ENCODE measurements at regions not wholly inside any gene's neighbourhood (a gene's known extent, or its start where the extent isn't known, plus 50 kb on each side); places are given as distances from the start of the nearest gene placed in this dataset.

GRCh38 chr22:44604455-44604854 lies 97.5 kb upstream of the PRR5 start:
- H2AFZ ChIP-seq (ENCODE audit: low read depth, low read length): no peak overlapping the region
- H3K4me3 ChIP-seq: no peak overlapping the region
- H3K79me2 ChIP-seq (ENCODE audit: control insufficient read depth, insufficient read depth, low read length): no peaks in the 10 kb centered on the region
- H3K4me2 ChIP-seq (ENCODE audit: insufficient read depth, low read length): no peak overlapping the region
- no peaks in the 10 kb centered on the region for H3K36me3 ChIP-seq (ENCODE audit: control insufficient read depth, insufficient read depth, low read length)
- intact Hi-C loops (cut with micrococcal nuclease) (no loop called here), in situ Hi-C loops (cut with MboI) (no loop called here)
- no peaks in the 10 kb centered on the region for H3K9me1 ChIP-seq (ENCODE audit: control insufficient read depth, insufficient read depth, low read length)
- ChIA-PET POLR2A (no interaction called here), CTCF (ENCODE audit: low intra/inter-chr PET ratio) (no interaction called here)
- DNase-seq (ENCODE audit: extremely low read depth in 1 of 4, low spot score in 3 of 4) (no peak), FAIRE-seq (no peak), ATAC-seq (no peak)
- no peaks in the 10 kb centered on the region; a peak in 1 of 5 replicates for H3K4me1 ChIP-seq (replicated peaks in 1 of 2; ENCODE audit: control insufficient read depth in 2 of 2, insufficient read depth in 2 of 2, low read length in 2 of 2)
- 0% methylated on average over 4 of the region's 4 CpGs for WGBS (ENCODE audit: insufficient coverage, low coverage, missing lambda C conversion rate)
- BruUV-seq (replicated peaks): no TSS peak
- H4K20me1 ChIP-seq (replicated peaks; ENCODE audit: control insufficient read depth, insufficient read depth, low read length): no peaks in the 10 kb centered on the region
- H3K27ac ChIP-seq (ENCODE audit: extremely low read depth, low read depth, low read length): no peak overlapping the region
- H3K27me3 ChIP-seq (ENCODE audit: control insufficient read depth in 2 of 2, insufficient read depth in 2 of 2, low read length in 2 of 2): peaks cover 0 to 47% of the 10 kb centered on the region in 2 experiments; a peak in 3 of 5 replicates
- H3K9me3 ChIP-seq (replicated peaks; ENCODE audit: control insufficient read depth, insufficient read depth, low read depth, low read length): no peaks in the 10 kb centered on the region
- H3K9ac ChIP-seq (ENCODE audit: insufficient read depth in 1 of 2, low read depth in 2 of 2, low read length in 2 of 2): no peak overlapping the region
- no peak for TF ChIP-seq SMARCA4 (IDR thresholded peaks at IDR 0.05)
- TF ChIP-seq ZNF512 (tag; IDR thresholded peaks at IDR 0.05): no peak
- no peak for TF ChIP-seq EP300 (IDR thresholded peaks at IDR 0.05; ENCODE audit: low read length)
- TF ChIP-seq DACH1 (IDR thresholded peaks at IDR 0.05; ENCODE audit: partially characterized antibody): no peak
- no peak for TF ChIP-seq SP2 (IDR thresholded peaks at IDR 0.05; ENCODE audit: extremely low read depth, low read depth, low read length, poor library complexity, severe bottlenecking)
- TF ChIP-seq, protein P1, sequence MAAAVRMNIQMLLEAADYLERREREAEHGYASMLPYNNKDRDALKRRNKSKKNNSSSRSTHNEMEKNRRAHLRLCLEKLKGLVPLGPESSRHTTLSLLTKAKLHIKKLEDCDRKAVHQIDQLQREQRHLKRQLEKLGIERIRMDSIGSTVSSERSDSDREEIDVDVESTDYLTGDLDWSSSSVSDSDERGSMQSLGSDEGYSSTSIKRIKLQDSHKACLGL (CRISPR knock-in tag; IDR thresholded peaks at IDR 0.05; ENCODE audit: borderline replicate concordance, poor library complexity, severe bottlenecking): no peak
- TF ChIP-seq POLR2AphosphoS2 (IDR thresholded peaks at IDR 0.05; ENCODE audit: low read length): no peak
- TF ChIP-seq YBX1 (IDR thresholded peaks at IDR 0.05): no peak
- TF ChIP-seq ZFP1 (CRISPR knock-in tag; IDR thresholded peaks at IDR 0.05): no peak
- no peak for TF ChIP-seq WHSC1 (IDR thresholded peaks at IDR 0.05; ENCODE audit: low read length)
- TF ChIP-seq ZNF24 (IDR thresholded peaks at IDR 0.05): no peak
- no peak for TF ChIP-seq MCM3 (IDR thresholded peaks at IDR 0.05)
- TF ChIP-seq HEY1 (CRISPR knock-in tag; IDR thresholded peaks at IDR 0.05; ENCODE audit: borderline replicate concordance): no peak

Data from K562 (cell line).